Epithelial cell of proximal tubule (primary cell): ENCODE measurements at regions not wholly inside any gene's neighbourhood (a gene's known extent, or its start where the extent isn't known, plus 50 kb on each side); places are given as distances from the start of the nearest gene placed in this dataset.

Source experiments
- DNase-seq: peaks from one replicate; pipeline ENCODE4 v3.0.0-alpha.2; 2011; ENCODE audit warnings: low read depth
- H3K4me3 ChIP-seq: 2 replicates; pipeline ENCODE4 v1.5.1; 2011; ENCODE audit warnings: low read depth, mild to moderate bottlenecking, low read length
- TF ChIP-seq, protein P1 (sequence below): conservative IDR thresholded peaks from 2 replicates; pipeline ENCODE4 v1.5.1; 2012; ENCODE audit warnings: low read depth, mild to moderate bottlenecking, low read length

DNA sequence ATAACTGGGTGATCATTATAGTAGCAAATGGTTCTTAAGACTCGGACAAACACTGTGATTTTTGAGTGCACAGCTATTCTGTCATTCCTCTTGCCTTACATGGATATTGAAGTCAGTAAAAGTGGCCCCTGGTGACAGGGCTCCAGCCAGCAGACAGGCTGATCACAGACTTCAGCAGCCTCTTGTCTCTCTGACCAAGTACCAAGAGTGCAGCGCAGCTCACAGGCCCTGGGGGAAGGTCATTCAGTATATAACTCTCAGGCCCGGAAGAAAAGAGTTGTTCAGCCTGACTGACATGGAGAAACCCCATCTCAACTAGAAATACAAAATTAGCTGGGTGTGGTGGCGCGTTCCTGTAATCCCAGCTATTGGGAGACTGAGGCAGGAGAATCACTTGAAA lies 202.6 kb downstream of the HRH4 start:
- no peak overlapping the region for H3K4me3 ChIP-seq
- TF ChIP-seq, protein P1, sequence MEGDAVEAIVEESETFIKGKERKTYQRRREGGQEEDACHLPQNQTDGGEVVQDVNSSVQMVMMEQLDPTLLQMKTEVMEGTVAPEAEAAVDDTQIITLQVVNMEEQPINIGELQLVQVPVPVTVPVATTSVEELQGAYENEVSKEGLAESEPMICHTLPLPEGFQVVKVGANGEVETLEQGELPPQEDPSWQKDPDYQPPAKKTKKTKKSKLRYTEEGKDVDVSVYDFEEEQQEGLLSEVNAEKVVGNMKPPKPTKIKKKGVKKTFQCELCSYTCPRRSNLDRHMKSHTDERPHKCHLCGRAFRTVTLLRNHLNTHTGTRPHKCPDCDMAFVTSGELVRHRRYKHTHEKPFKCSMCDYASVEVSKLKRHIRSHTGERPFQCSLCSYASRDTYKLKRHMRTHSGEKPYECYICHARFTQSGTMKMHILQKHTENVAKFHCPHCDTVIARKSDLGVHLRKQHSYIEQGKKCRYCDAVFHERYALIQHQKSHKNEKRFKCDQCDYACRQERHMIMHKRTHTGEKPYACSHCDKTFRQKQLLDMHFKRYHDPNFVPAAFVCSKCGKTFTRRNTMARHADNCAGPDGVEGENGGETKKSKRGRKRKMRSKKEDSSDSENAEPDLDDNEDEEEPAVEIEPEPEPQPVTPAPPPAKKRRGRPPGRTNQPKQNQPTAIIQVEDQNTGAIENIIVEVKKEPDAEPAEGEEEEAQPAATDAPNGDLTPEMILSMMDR, result no peak
- no peak for DNase-seq

DNA sequence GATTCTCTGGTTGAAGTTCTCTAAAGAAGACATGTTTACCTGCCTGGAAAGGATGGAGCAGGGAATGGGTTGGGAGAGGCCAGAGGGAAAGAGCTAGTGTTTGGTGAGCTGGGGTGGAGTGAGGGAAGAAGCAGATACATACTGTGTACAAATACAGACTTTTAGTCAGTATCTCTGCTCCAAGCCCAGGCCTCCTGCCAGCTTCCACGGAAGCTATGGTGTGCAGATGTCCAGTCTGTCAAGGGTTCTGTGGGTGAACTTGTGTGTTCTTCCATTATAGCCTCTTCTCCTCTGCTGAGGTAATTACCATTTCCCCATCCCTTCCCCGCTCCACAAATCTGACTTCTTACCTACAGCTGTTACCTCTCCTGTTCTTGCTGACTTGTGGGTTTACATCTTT lies 208.6 kb downstream of the HRH4 start:
- H3K4me3 ChIP-seq, result no peak overlapping the region
- DNase-seq, result no peak
- TF ChIP-seq, protein P1, result no peak

DNA sequence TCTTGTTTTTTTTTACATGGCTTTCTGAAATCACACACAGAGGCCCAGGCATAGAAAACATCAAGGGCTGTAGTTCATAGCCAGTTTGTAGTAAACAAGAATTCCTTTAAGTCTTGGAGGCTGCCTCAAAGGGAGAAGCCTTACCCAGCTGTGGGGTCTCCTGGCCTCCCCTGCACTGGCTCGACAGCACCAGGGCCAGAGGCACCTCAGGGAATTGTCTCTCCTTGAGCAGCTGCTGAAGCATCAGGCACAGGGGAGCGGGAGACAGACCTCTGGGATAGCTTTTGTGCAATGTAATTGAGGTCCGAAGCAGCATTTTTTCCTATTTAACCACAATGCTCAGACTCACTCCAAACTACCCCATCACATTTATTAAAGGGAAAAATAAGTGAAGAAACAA lies 209.1 kb downstream of the HRH4 start:
- TF ChIP-seq, protein P1, result no peak
- no peak for DNase-seq
- H3K4me3 ChIP-seq, result no peak overlapping the region

DNA sequence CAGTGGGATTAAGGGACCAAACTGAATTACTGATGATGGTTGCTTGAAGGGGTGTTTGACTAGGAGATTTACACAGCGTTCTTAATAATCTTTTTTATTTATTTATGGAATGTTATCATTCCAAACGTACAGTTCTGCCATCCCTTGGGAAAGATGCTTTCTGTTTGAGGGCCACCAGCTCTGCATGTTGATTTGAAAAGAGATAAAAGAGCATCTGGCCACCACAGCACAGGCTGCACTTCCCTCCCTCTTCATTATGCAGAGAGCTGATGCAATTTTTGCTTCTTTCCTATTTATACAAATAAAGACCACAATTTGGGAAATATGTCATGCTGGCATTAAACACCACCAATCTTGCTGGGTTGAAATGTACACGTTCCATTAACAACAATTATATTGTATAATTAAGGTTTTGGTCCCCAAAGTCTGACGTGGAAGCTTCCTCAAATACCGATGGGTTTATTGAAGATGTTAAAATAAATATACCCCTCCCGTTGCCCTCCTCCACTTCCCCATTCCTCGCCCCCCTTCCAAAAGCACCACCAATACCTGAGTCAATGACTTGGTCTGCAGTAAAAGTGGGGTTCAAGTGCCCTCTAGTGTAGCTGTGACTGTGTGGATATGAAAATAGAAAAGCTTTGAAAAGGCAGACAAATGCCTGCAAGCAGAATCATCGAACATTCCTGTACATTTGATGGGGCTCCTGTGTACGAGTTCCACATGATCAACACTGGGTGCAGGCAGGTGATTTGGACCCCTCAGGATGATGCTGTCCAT lies 211.9 kb downstream of the HRH4 start:
- TF ChIP-seq, protein P1, result peak; percentile 34
- H3K4me3 ChIP-seq, result no peak overlapping the region
- DNase-seq, result no peak

DNA sequence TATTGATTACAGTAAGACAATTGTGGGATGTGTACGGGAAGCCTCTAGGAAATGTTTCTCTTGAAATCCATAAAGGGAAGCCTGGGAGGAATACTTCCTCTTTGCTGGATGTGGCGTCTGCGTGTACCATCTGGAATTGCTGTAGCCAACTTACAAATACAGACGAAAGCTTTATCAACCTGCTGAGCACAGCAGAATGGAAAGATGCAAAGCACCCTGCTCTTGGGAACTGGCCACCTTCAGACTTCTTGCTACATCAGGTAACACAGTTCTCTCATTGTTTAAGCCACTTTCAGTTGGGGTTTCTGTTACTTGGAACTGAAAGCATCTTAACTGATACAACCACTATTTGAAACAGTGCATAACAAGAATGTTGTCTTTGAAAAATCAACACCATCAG lies 213.8 kb downstream of the HRH4 start:
- TF ChIP-seq, protein P1, result no peak
- no peak overlapping the region for H3K4me3 ChIP-seq
- no peak for DNase-seq

DNA sequence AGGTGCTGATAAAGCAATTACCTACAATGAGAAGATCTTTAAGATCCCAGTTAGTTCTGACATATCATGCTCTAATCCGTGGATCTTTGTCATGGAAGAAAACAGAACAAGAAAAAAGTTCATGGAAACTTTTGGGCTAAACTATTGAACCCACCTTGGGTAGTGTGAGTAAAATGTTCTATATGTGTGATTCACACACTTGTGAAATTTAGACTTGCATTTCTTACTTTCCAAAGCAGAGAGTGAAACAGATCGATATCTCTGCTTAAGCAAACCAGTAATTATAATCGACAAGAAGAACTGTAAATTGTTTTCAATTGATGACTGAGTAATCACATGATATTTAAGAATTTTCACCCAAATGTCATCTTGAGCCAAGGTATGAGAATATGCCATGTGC lies 214.2 kb downstream of the HRH4 start:
- TF ChIP-seq, protein P1, result no peak
- DNase-seq, result no peak

DNA sequence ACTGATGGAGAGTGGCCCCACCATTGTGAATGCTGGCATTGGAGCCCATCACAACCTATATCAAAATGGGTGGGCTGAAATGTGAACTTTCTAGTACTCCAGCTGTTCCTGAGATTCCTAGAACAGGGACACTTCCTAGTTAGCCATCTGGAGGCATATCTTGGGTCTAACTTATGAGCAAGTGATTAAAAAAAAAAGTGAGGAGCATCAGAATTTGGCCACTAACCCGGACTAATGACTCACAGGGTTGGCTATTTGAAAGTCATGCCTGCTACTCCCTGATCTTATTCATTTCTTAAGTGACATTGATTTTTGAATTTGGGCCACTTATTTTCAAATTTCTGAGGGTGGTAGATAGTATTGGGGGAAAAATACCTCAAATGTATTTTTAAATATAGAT lies 216.6 kb downstream of the HRH4 start:
- no peak for DNase-seq
- no peak overlapping the region for H3K4me3 ChIP-seq
- TF ChIP-seq, protein P1, result no peak

More for the DNA sequence above, 214.2 kb downstream of the HRH4 start:
- H3K4me3 ChIP-seq, result no peak overlapping the region
